ENCODE measurements at regions not wholly inside any gene's neighbourhood (a gene's known extent, or its start where the extent isn't known, plus 50 kb on each side); places are given as distances from the start of the nearest gene placed in this dataset.

DNA sequence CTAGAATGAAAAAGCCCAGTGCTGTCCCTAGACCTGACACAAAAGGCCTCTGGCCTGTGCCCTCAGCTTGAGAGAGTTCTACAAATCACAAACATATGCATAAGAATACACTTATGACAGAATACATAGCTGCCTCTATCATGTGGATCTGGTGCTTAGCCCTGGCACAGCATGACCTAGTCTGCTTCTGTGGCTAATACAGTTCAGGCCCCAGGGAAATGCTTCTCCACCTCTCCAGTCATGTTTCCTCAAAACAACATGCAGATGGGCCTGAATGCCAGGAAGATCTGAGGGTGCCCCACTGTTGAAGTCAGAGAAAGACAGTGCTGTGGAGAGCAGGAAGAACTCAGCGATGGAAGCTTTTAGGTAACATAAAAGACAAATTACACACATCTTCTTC lies 231.9 kb upstream of the SALL1 start:
- TF ChIP-seq POLR2A (IDR thresholded peaks at IDR 0.05; ENCODE audit: low read depth): no peak
- TF ChIP-seq, protein P1, sequence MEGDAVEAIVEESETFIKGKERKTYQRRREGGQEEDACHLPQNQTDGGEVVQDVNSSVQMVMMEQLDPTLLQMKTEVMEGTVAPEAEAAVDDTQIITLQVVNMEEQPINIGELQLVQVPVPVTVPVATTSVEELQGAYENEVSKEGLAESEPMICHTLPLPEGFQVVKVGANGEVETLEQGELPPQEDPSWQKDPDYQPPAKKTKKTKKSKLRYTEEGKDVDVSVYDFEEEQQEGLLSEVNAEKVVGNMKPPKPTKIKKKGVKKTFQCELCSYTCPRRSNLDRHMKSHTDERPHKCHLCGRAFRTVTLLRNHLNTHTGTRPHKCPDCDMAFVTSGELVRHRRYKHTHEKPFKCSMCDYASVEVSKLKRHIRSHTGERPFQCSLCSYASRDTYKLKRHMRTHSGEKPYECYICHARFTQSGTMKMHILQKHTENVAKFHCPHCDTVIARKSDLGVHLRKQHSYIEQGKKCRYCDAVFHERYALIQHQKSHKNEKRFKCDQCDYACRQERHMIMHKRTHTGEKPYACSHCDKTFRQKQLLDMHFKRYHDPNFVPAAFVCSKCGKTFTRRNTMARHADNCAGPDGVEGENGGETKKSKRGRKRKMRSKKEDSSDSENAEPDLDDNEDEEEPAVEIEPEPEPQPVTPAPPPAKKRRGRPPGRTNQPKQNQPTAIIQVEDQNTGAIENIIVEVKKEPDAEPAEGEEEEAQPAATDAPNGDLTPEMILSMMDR (IDR thresholded peaks at IDR 0.05): no peak
